ENCODE measurements at regions not wholly inside any gene's neighbourhood (a gene's known extent, or its start where the extent isn't known, plus 50 kb on each side); places are given as distances from the start of the nearest gene placed in this dataset.
A peak's percentile ranks its signal among the peaks of the same experiment; 100 is the strongest.
"Not testable (repeated sequence)": the region's sequence is repeated elsewhere in the genome, so short reads cannot be mapped to it uniquely, and the experiment has no call there.

DNA sequence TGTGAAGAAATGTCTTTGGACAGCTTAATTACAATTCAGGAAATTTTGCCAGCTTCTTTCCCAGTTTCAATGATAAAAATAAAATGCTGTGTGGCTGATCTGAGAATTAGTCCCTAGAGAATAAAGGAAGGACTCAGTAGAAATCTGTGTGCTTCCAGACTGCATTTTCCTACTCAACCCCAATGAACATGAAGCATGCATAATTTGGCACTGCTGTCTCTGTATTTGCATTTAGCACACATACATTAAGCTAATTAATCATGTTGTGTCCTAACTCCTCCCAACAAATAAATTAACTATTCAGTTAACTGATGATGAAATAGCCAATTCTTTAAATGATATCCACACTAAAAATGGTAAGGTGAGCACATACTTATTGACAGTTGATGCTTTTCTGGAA lies 380.0 kb upstream of the RORB start:
- no peak for DNase-seq (ENCODE audit: low spot score in 2 of 2)
- H3K9me3 Mint-ChIP-seq = peaks cover 8 to 9% of the 10 kb centered on the region in 2 donors
- H3K27ac Mint-ChIP-seq = no peak overlapping the region
- no peak for ATAC-seq
- H3K36me3 Mint-ChIP-seq = no peaks in the 10 kb centered on the region

DNA sequence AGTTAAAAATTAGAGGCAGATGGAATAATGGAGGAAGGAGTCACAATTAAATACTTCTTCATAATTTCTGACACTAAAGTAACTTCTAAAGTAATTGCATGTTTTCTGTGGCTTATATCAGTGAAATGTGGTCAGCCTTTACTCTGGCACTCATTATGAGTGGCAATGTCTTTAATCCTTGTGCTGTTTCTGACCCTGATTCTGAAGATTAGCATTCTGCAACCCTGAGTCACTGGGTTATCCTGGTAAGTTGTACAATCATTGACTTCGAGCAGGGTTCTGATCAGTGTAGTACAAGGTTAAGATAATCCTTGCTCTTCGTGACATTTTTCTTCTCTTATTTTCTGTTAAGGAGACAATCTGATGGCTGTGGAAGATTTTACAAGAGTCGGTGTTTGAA lies 379.4 kb upstream of the RORB start:
- ATAC-seq = no peak

DNA sequence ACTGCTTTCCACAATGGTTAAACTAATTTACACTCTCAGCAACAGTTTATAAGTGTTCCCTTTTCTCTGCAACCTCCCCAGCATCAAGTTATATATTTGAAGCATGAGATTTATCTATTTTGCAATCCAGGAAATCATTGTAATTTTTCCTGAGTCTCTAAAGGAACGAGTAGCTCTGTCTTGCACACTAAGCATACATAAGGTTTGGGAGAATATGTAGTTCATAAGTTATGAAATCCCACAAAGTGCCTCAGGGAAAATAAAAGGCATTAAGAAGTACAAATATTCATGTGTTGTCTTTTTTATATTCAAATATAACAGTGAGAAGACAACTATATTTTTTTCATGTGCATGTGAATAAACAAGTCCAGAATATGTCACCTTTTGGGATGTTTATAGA lies 377.1 kb upstream of the RORB start:
- DNase-seq (ENCODE audit: low spot score in 2 of 2) (no peak), ATAC-seq (no peak)
- H3K27ac Mint-ChIP-seq = no peak overlapping the region
- no peaks in the 10 kb centered on the region for H3K36me3 Mint-ChIP-seq
- peaks cover 7 to 13% of the 10 kb centered on the region in 2 donors for H3K9me3 Mint-ChIP-seq

More for the DNA sequence above, 379.4 kb upstream of the RORB start:
- Mint-ChIP-seq H3K27ac (no peak overlapping the region), H3K36me3 (no peaks in the 10 kb centered on the region), H3K9me3 (peaks cover 12 to 13% of the 10 kb centered on the region in 2 donors)
- DNase-seq (ENCODE audit: low spot score in 2 of 2) = no peak

DNA sequence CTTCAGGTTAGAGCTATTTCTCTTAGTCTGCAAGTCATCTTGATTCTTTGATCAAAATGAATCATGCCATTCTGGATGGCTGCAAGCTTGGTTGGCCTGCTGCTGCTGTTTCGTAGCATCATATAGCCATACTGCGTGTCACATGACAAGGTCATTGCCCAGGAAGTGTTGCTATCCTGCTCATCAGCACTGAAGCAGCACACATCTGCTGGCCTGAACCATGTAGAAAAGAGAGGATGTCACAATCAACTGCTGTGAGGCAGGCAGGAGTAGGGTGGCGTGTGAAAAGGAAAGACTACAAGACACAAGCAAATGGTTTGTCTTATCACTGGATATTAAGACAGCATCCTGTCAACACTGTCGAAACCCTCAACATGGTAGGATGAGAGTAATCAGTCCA lies 376.7 kb upstream of the RORB start:
- DNase-seq (ENCODE audit: low spot score in 2 of 2) = no peak
- H3K36me3 Mint-ChIP-seq = no peaks in the 10 kb centered on the region
- H3K27ac Mint-ChIP-seq = no peak overlapping the region
- peaks cover 7 to 13% of the 10 kb centered on the region in 2 donors for H3K9me3 Mint-ChIP-seq
- ATAC-seq = no peak

DNA sequence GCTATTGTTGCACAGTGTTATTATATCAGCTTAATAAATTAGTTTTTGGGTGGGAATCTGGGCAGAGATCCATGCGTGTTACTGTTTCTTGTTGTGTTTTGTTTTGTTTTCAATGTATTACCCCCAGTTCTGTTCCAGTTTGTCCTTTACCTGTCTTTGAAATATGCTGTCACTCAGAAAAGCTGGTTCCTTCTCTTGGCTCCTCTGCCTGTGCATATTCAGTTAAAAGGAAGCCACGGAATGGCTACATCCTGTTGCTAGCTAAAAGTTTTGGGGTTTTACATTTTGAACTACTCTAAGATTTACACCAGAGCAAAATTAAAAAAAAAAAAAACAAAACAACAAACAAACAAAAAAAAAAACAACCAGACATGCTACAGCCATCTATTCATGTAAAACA lies 374.9 kb upstream of the RORB start:
- H3K36me3 Mint-ChIP-seq = no peaks in the 10 kb centered on the region
- DNase-seq (ENCODE audit: low spot score in 2 of 2) (no peak), ATAC-seq (no peak)
- H3K27ac Mint-ChIP-seq = no peak overlapping the region
- H3K9me3 Mint-ChIP-seq = peaks cover 7 to 13% of the 10 kb centered on the region in 2 donors

DNA sequence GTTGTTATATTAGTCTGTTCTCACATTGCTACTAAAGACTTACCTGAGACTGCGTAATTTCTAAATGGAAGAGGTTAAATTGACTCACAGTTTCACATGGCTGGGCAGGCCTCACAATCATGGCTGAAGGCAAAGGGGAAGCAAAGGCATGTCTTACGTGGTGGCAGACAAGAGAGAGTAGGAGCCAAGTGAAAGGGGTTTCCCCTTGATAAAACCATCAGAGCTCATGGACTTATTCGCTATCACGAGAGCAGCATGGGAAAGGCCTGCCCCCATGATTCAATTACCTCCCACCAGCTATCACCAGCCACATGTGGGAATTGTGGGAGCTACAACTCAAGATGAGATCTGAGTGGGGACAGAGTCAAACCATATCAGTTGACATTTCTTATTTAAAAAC lies 374.5 kb upstream of the RORB start:
- no peak for DNase-seq (ENCODE audit: low spot score in 2 of 2)
- Mint-ChIP-seq H3K9me3 (peaks cover 7 to 17% of the 10 kb centered on the region in 2 donors), H3K27ac (no peak overlapping the region), H3K36me3 (no peaks in the 10 kb centered on the region)
- peak; percentile 20 to 47 for ATAC-seq

DNA sequence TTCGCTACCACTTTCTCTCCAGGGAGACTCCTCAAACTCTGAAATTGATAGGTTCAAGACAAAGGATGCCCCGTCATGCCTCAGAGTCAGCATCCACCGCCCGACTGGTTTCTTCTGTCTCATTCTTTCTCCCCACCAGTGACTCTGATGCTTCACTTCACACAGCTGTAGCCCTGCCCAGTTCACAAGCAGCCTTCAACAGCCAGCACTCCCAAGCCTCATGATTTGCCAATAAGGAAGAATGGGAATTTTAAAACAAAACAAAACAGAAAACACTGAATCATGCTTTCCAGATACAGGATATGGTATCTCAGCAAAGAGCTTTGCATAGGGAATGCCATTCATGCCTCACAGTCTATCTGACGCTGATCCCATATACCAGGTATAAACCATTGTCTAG lies 371.2 kb upstream of the RORB start:
- Mint-ChIP-seq H3K27ac (no peak overlapping the region), H3K36me3 (no peaks in the 10 kb centered on the region), H3K9me3 (peaks cover 4 to 11% of the 10 kb centered on the region in 2 donors)
- DNase-seq (ENCODE audit: low spot score in 2 of 2) (no peak), ATAC-seq (no peak)

DNA sequence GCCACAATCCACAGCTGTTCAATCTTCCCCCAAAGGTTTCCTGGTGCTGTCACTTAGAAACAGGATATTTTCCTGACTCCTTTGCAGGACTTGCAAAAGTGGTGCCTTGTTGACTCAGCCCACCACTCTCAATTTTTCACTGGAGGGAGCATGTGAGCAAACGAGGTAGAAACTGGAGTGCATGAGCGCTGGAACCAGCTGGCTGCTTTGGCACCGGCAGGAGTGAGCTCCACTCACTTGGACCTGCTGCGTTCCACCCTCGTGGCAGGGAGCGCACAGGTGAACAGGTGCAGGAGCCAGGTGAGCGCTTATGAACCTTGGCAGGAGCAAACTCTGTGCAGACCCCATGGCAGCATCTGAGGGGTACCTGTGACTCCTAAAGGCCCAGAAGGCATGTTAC lies 364.1 kb upstream of the RORB start:
- peaks cover 5 to 10% of the 10 kb centered on the region in 2 donors for H3K9me3 Mint-ChIP-seq
- DNase-seq (ENCODE audit: low spot score in 2 of 2) = no peak
- no peak for ATAC-seq
- no peaks in the 10 kb centered on the region for H3K36me3 Mint-ChIP-seq
- no peak overlapping the region for H3K27ac Mint-ChIP-seq

DNA sequence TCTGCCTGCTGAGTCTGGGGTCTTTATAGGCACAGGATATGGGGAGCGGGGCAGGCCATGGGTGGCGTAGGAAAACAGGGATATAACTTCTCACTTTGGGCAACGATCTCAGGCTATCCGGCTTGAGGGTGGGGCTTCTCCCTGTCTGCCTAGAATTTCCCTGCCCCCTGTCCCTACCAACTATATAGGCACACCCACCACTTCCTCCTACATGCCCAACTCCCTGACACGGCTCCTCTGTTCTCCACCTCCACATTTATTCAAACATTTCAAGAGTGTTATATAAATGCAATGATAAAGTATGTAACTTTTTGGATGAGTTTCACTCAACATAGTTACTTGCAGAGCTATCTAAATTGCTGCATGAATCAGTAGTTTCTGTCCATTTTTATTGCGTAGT lies 363.2 kb upstream of the RORB start:
- H3K27ac Mint-ChIP-seq = no peak overlapping the region
- no peaks in the 10 kb centered on the region for H3K36me3 Mint-ChIP-seq
- DNase-seq (ENCODE audit: low spot score in 2 of 2) (no peak), ATAC-seq (no peak)
- H3K9me3 Mint-ChIP-seq = peaks cover 10% of the 10 kb centered on the region in 2 donors

DNA sequence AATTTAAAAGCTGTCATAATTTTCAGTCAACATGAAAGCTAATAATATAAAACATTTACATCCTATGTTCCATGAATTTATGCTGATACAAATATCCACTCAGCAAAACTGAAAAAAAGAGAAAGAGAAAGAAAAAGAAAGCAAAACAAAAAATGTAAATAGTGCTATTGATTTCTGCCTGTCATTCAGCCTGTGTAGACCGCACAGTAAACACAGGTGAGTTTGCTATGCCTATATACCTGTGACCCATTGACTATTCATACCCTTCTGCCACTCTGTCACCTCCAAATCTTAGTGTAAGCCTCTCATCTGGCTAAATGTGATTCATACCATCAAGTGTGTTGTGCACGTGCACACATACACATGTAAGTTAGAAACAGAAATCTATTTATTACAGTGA lies 359.0 kb upstream of the RORB start:
- no peak for ATAC-seq
- no peak overlapping the region for H3K27ac Mint-ChIP-seq
- no peaks in the 10 kb centered on the region for H3K36me3 Mint-ChIP-seq
- H3K9me3 Mint-ChIP-seq = peaks cover 11 to 15% of the 10 kb centered on the region in 2 donors
- no peak for DNase-seq (ENCODE audit: low spot score in 2 of 2)

DNA sequence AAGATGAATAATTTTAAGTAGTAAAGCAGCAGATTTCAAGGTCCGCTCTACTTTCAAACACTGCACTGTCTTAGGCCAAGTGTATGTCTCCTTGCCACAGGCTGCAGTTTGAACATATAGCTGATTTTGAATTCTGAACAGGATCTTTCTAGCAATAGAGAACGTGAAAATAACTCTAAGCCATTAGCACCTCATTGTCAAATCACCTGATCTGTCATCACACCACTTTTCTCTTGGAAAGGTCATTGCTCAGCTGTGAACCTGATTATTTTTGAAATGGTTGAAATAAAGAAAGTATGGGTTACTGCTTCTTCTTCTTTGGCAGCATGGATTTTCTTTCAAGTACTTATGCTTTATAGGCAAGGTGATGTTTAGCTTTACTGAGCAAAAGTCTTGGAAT lies 357.0 kb upstream of the RORB start:
- ATAC-seq = no peak

DNA sequence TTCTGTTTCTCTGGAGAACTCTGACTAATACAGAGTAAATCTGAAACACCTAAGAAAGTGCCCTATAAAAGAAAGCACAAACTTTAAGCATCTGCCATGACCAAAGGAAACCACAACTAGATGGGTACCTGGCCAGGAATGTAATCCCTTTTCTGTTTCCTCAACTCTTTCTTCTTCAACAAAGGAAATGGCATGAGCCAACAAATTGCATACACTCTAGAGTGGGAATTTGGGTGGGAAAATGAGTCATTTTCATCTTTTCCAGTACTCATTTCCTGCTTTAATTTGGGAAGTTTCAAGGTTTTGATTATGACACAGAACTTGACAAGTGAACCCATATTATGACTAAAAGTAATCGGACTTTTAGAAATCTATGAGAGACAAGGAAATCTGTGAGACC lies 349.2 kb upstream of the RORB start:
- ATAC-seq (no peak), DNase-seq (ENCODE audit: low spot score in 2 of 2) (no peak)
- Mint-ChIP-seq H3K27ac (no peak overlapping the region), H3K36me3 (no peaks in the 10 kb centered on the region), H3K9me3 (peaks cover 6 to 17% of the 10 kb centered on the region in 2 donors)

More for the DNA sequence above, 357.0 kb upstream of the RORB start:
- no peaks in the 10 kb centered on the region for H3K36me3 Mint-ChIP-seq
- H3K9me3 Mint-ChIP-seq = peaks cover 10 to 14% of the 10 kb centered on the region in 2 donors
- H3K27ac Mint-ChIP-seq = no peak overlapping the region
- no peak for DNase-seq (ENCODE audit: low spot score in 2 of 2)

DNA sequence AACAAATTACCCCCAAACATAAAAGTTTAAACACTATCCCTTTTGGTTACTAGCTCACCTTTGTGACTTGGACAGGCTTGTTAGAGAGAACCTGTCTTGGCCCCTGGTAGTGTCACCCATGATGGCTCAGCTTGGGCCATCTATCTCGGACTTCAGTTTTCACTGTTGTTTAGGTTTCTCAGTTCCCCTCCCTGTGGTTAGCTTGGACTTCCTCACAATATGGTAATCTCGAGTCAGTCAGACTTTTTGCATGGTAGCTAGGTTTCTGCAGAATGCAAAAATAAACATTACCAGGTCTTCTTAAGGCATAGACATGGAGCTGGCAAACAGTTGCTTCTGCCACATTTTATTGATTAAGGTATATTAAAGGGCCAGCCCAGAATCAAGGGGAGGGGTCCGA lies 324.3 kb upstream of the RORB start:
- Mint-ChIP-seq H3K9me3 (peaks cover 8 to 11% of the 10 kb centered on the region in 2 donors), H3K36me3 (no peaks in the 10 kb centered on the region), H3K27ac (no peak overlapping the region)
- no peak for DNase-seq (ENCODE audit: low spot score in 2 of 2)
- ATAC-seq = no peak

DNA sequence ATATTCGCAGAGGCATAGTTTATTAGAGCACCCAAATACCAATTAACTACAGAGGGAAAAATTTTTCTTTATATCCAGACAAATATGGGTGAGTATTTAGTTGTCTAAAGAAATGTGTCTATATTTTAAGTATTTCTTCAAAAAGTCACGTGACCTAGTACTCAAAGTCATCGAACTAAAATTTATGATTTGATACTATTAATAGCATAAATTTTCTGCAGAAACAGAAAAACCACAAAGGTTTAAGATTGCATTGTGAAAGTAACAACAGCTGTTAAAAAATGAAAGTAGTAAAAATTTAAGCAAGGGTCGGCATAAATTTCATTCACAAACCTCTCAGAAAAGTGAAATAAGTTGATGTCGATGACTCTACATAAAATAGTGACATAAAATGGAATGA lies 323.9 kb upstream of the RORB start:
- DNase-seq (ENCODE audit: low spot score in 2 of 2) (no peak), ATAC-seq (no peak)
- Mint-ChIP-seq H3K36me3 (no peaks in the 10 kb centered on the region), H3K9me3 (peaks cover 8 to 11% of the 10 kb centered on the region in 2 donors), H3K27ac (no peak overlapping the region)

DNA sequence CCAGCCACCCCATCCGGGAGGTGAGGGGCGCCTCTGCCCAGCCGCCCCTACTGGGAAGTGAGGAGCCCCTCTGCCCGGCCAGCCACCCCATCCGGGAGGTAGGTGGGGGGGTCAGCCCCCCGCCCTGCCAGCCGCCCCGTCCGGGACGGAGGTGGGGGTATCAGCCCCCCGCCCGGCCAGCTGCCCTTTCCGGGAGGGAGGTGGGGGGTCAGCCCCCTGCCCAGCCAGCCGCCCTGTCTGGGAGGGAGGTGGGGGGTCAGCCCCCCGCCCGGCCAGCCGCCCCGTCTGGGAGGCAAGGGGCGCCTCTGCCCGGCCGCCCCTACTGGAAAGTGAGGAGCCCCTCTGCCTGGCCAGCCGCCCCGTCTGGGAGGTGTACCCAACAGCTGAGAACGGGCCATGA lies 299.4 kb upstream of the RORB start:
- peaks cover 13 to 14% of the 10 kb centered on the region in 2 donors for H3K9me3 Mint-ChIP-seq
- ATAC-seq; DNase-seq (ENCODE audit: low spot score in 2 of 2); H3K27ac Mint-ChIP-seq; H3K36me3 Mint-ChIP-seq: not testable (repeated sequence)

DNA sequence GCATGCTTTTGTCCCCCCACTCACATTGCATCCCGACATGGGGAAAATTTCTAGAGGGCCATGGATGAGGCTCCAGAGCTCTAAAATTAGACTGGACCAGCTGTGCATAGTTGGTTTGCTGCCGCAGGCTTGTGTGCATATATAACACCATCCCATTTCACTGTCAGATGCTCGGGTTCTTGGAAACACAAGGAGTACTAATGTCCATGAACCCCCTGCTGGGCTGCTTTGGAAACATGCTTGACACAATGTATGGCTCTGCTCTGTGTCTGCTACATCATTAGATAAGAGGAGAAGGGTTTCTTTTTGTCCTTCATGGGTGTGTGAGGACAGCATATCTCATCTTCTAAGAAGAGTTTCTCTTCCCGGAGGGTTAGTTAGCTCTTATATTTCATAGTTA lies 292.1 kb upstream of the RORB start:
- H3K27ac Mint-ChIP-seq = no peak overlapping the region
- ATAC-seq (no peak), DNase-seq (ENCODE audit: low spot score in 2 of 2) (no peak)
- H3K36me3 Mint-ChIP-seq = no peaks in the 10 kb centered on the region
- H3K9me3 Mint-ChIP-seq = peaks cover 4 to 7% of the 10 kb centered on the region in 2 donors

DNA sequence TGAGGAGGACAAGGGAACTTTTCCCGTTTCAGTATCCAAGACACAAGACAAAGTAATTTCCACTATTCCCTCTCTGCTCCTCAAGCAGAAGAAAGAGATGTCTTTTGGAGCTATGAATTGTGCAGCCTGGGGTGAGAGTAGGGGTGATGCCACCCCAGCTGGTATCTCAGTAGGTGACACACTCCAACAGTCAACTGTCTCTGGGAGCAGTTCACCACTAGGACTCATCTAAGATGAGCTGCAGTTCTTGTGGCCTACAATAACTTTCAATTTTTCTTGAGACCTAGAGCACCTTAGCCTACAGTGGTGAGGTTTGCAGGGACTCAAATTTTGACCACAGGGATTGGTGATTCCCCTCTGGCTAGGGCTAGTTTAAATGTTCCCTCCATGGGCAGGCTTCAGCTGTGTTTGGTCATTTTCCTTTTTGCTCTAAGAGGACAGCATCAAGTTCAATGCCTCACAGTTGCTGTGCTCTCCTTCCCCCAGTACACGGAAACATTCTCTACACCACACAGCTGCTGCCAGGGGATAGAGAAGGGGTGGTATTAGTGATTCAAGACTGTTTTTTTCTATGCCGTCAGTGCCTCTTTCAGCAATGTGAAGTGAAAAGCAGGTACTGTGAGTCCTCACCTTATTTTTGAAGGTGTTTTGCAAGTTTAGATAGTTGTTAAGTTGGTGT lies 278.6 kb upstream of the RORB start:
- ATAC-seq = no peak
- H3K9me3 Mint-ChIP-seq = peaks cover 16 to 25% of the 10 kb centered on the region in 2 donors

DNA sequence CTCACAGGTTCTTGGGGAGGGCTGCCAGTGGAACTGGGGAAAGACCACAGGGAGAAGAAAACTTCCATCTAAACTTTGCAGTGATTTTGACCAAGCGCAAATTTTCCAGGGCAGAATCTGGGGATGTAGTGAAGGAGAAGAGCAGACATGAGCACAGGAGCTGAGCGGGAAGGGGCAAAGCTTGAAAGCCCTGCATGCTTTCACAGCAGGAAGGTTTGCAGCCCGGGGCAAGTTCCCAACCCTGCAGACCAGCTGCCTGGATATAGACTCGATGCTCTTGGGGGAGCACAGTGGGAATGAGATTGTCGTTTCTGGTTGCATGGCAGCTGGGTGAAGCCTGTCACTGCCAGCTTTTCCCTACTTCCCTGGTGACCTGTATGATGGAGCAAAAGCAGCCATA lies 276.8 kb upstream of the RORB start:
- ATAC-seq = no peak
- Mint-ChIP-seq H3K36me3 (peaks cover 0 to 8% of the 10 kb centered on the region in 2 donors), H3K9me3 (peaks cover 16 to 18% of the 10 kb centered on the region in 2 donors), H3K27ac (no peak overlapping the region)
- DNase-seq (ENCODE audit: low spot score in 2 of 2) = no peak

More for the DNA sequence above, 278.6 kb upstream of the RORB start:
- peaks cover 0 to 8% of the 10 kb centered on the region in 2 donors for H3K36me3 Mint-ChIP-seq
- DNase-seq (ENCODE audit: low spot score in 2 of 2) = no peak
- H3K27ac Mint-ChIP-seq = no peak overlapping the region

Data from activated naive CD4-positive, alpha-beta T cell treated with anti-CD3 and anti-CD28 coated beads, Interleukin-2, amount 50 U/mL, for 72 hours (primary cell).